ENCODE measurements at regions not wholly inside any gene's neighbourhood (a gene's known extent, or its start where the extent isn't known, plus 50 kb on each side); places are given as distances from the start of the nearest gene placed in this dataset.

DNA sequence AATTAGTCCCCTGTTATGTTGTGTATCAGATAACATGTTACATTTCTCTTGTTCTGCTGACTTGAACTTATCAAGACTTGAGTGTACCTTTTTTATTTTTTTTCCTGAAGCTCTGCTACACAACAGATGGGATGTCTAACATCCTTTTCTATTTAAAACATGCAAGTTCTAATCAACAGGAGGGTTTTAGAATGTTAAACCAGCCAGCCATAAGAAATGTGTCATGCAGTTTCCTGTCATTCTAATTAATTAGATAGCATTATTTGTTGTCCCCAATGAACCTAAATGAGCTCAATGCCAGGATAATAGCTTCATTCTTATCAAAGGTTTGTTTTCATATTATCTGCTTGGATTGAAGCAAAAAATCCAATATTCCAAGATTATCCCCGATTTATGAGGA is 958.2 kb downstream of the PCDH7 start:
- H3K27me3 ChIP-seq (ENCODE audit: control insufficient read depth, insufficient read depth, low read length), result no peaks in the 10 kb centered on the region
- DNase-seq (ENCODE audit: low read depth in 2 of 2), result no peak
- H3K36me3 ChIP-seq (ENCODE audit: control insufficient read depth, insufficient read depth, low read length), result no peaks in the 10 kb centered on the region
- no peak overlapping the region for H3K4me3 ChIP-seq (replicated peaks in 1 of 4; ENCODE audit: control extremely low read depth in 1 of 4, insufficient read depth in 1 of 4, low read depth in 3 of 4, low read length in 4 of 4)
- no peak overlapping the region for H3K4me2 ChIP-seq (ENCODE audit: extremely low read depth, insufficient read depth, low read length)
- no peaks in the 10 kb centered on the region for H3K9me3 ChIP-seq (ENCODE audit: control insufficient read depth, insufficient read depth, low read depth, low read length)
- H3K4me1 ChIP-seq (ENCODE audit: control insufficient read depth, extremely low read depth, insufficient read depth, low read length), result no peaks in the 10 kb centered on the region
- no peaks in the 10 kb centered on the region for H4K20me1 ChIP-seq (ENCODE audit: control insufficient read depth, extremely low read depth, insufficient read depth, low read length)
- no peak overlapping the region for H2AFZ ChIP-seq (ENCODE audit: low read length)
- H3K79me2 ChIP-seq (ENCODE audit: control insufficient read depth, insufficient read depth, low read length), result no peaks in the 10 kb centered on the region
- no peak overlapping the region for H3K27ac ChIP-seq (ENCODE audit: insufficient read depth, low read length)
- no peak for TF ChIP-seq EZH2 (IDR thresholded peaks at IDR 0.05; ENCODE audit: low read length, missing control alignments)
- TF ChIP-seq, protein P1, sequence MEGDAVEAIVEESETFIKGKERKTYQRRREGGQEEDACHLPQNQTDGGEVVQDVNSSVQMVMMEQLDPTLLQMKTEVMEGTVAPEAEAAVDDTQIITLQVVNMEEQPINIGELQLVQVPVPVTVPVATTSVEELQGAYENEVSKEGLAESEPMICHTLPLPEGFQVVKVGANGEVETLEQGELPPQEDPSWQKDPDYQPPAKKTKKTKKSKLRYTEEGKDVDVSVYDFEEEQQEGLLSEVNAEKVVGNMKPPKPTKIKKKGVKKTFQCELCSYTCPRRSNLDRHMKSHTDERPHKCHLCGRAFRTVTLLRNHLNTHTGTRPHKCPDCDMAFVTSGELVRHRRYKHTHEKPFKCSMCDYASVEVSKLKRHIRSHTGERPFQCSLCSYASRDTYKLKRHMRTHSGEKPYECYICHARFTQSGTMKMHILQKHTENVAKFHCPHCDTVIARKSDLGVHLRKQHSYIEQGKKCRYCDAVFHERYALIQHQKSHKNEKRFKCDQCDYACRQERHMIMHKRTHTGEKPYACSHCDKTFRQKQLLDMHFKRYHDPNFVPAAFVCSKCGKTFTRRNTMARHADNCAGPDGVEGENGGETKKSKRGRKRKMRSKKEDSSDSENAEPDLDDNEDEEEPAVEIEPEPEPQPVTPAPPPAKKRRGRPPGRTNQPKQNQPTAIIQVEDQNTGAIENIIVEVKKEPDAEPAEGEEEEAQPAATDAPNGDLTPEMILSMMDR (conservative IDR thresholded peaks at IDR 0.05 in 1 of 2, IDR thresholded peaks at IDR 0.05 in 1 of 2; ENCODE audit: low read depth in 1 of 2, low read length in 2 of 2), result no peak
- H3K9ac ChIP-seq (ENCODE audit: insufficient read depth, low read length), result no peak overlapping the region

- Histone ChIP-seq H3K36me3 (ENCODE audit: control insufficient read depth, insufficient read depth, low read length) (no peaks in the 10 kb centered on the region), H3K4me3 (replicated peaks in 1 of 4; ENCODE audit: control extremely low read depth in 1 of 4, insufficient read depth in 1 of 4, low read depth in 3 of 4, low read length in 4 of 4) (no peak overlapping the region), H3K4me1 (ENCODE audit: control insufficient read depth, extremely low read depth, insufficient read depth, low read length) (no peaks in the 10 kb centered on the region), H4K20me1 (ENCODE audit: control insufficient read depth, extremely low read depth, insufficient read depth, low read length) (no peaks in the 10 kb centered on the region), H3K79me2 (ENCODE audit: control insufficient read depth, insufficient read depth, low read length) (no peaks in the 10 kb centered on the region), H3K27ac (ENCODE audit: insufficient read depth, low read length) (no peak overlapping the region), H2AFZ (ENCODE audit: low read length) (no peak overlapping the region), H3K4me2 (ENCODE audit: extremely low read depth, insufficient read depth, low read length) (no peak overlapping the region), H3K27me3 (ENCODE audit: control insufficient read depth, insufficient read depth, low read length) (no peaks in the 10 kb centered on the region), H3K9me3 (ENCODE audit: control insufficient read depth, insufficient read depth, low read depth, low read length) (no peaks in the 10 kb centered on the region), H3K9ac (ENCODE audit: insufficient read depth, low read length) (no peak overlapping the region)
- no peak for TF ChIP-seq EZH2 (IDR thresholded peaks at IDR 0.05; ENCODE audit: low read length, missing control alignments)
- TF ChIP-seq, protein P1 (conservative IDR thresholded peaks at IDR 0.05 in 1 of 2, IDR thresholded peaks at IDR 0.05 in 1 of 2; ENCODE audit: low read depth in 1 of 2, low read length in 2 of 2), result no peak
- DNase-seq (ENCODE audit: low read depth in 2 of 2), result peak in 1 of 2 donors; percentile 23
Measured at GRCh38 chr4:31682796-31683195, 962.6 kb downstream of the PCDH7 start.

DNA sequence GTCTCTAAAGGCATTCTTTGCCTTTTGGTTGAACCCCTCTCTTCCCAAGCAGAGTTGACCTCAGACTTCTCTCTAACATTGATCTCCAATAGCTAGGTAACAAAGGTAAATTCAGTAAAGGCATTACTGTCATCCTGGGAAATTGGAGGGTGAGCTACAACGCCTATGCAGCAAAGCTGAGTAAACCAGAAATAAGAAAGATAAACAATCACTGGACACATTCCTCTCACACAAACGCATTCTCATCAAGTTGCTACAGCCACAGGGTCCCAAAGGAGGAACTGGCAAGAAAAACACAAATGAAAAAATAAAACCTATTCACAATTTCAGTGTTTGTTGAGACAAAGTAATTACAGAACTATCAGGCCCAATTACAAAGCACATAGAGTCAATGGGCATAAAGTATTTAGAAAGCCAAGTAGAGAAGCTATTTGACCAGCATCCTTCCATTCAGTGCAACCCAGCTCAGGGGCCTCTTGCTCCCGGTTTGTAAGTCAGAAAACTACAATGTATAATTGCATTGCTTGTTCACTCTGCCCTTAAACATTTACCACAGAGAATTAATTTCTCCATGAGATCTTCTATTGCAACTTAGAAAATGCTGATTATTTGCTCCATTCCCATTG is 967.7 kb downstream of the PCDH7 start:
- no peaks in the 10 kb centered on the region for H3K9me3 ChIP-seq (ENCODE audit: control insufficient read depth, insufficient read depth, low read depth, low read length)
- DNase-seq (ENCODE audit: low read depth in 2 of 2), result no peak
- no peaks in the 10 kb centered on the region for H3K79me2 ChIP-seq (ENCODE audit: control insufficient read depth, insufficient read depth, low read length)
- H3K36me3 ChIP-seq (ENCODE audit: control insufficient read depth, insufficient read depth, low read length), result no peaks in the 10 kb centered on the region
- no peaks in the 10 kb centered on the region for H4K20me1 ChIP-seq (ENCODE audit: control insufficient read depth, extremely low read depth, insufficient read depth, low read length)
- no peaks in the 10 kb centered on the region for H3K4me1 ChIP-seq (ENCODE audit: control insufficient read depth, extremely low read depth, insufficient read depth, low read length)
- H3K27me3 ChIP-seq (ENCODE audit: control insufficient read depth, insufficient read depth, low read length), result no peaks in the 10 kb centered on the region
- H3K27ac ChIP-seq (ENCODE audit: insufficient read depth, low read length), result no peak overlapping the region
- no peak overlapping the region for H3K4me3 ChIP-seq (replicated peaks in 1 of 4; ENCODE audit: control extremely low read depth in 1 of 4, insufficient read depth in 1 of 4, low read depth in 3 of 4, low read length in 4 of 4)
- TF ChIP-seq, protein P1 (conservative IDR thresholded peaks at IDR 0.05 in 1 of 2, IDR thresholded peaks at IDR 0.05 in 1 of 2; ENCODE audit: low read depth in 1 of 2, low read length in 2 of 2), result no peak
- TF ChIP-seq EZH2 (IDR thresholded peaks at IDR 0.05; ENCODE audit: low read length, missing control alignments), result no peak
- no peak overlapping the region for H3K9ac ChIP-seq (ENCODE audit: insufficient read depth, low read length)
- H3K4me2 ChIP-seq (ENCODE audit: extremely low read depth, insufficient read depth, low read length), result no peak overlapping the region
- no peak overlapping the region for H2AFZ ChIP-seq (ENCODE audit: low read length)

Data from fibroblast of lung (primary cell).